Natural killer cell (primary cell): ENCODE measurements at regions not wholly inside any gene's neighbourhood (a gene's known extent, or its start where the extent isn't known, plus 50 kb on each side); places are given as distances from the start of the nearest gene placed in this dataset.

Experiments
- ATAC-seq, 3 donors: fragments of 150-1000 bp in 2 of 3; fragments of 200-7000 bp in 1 of 3; cut with Tn5 transposase; 1 replicate in 1 of 3; 2 replicates in 2 of 3; pipeline ENCODE4 v1.10.0; 2021; ENCODE audit warnings: mild to moderate bottlenecking in 2 of 3, moderate library complexity in 2 of 3
- DNase-seq, 2 donors: peaks; one replicate each; pipeline versions ENCODE4 v3.0.0 to v3.0.0-alpha.2; 2013 to 2021; ENCODE audit warnings: mixed read lengths in 1 of 2
- H3K27ac ChIP-seq: one replicate; pipeline ENCODE4 v1.5.1; 2013; ENCODE audit warnings: mild to moderate bottlenecking, low read length
- H3K27me3 ChIP-seq: one replicate; pipeline ENCODE4 v1.6.1; 2013; ENCODE audit warnings: low read length; ENCODE audit not compliant: control insufficient read depth, insufficient read depth
- H3K36me3 ChIP-seq: one replicate; pipeline ENCODE4 v1.6.1; 2013; ENCODE audit warnings: low read length; ENCODE audit not compliant: control insufficient read depth, insufficient read depth
- H3K4me1 ChIP-seq: one replicate; pipeline ENCODE4 v1.6.1; 2013; ENCODE audit warnings: low read length; ENCODE audit not compliant: control insufficient read depth, insufficient read depth
- H3K4me3 ChIP-seq: one replicate; pipeline ENCODE4 v1.5.1; 2013; ENCODE audit warnings: low read length
- H3K9me3 ChIP-seq: one replicate; pipeline ENCODE4 v1.6.1; 2013; ENCODE audit warnings: low read length; ENCODE audit not compliant: control insufficient read depth, insufficient read depth
- H3K27ac Mint-ChIP-seq, 2 donors: one replicate each; pipeline ENCODE4 v1.8.0; 2022; ENCODE audit warnings: mild to moderate bottlenecking in 2 of 2, mixed read lengths in 2 of 2, moderate library complexity in 1 of 2
- H3K27me3 Mint-ChIP-seq, 2 donors: one replicate each; pipeline ENCODE4 v1.8.0; 2022; ENCODE audit warnings: low read depth in 2 of 2, mixed read lengths in 2 of 2
- H3K36me3 Mint-ChIP-seq: one replicate; pipeline ENCODE4 v1.8.0; 2022; ENCODE audit warnings: mixed read lengths
- H3K4me1 Mint-ChIP-seq, 2 donors: one replicate each; pipeline ENCODE4 v1.8.0; 2022; ENCODE audit warnings: mixed read lengths in 2 of 2
- H3K4me3 Mint-ChIP-seq: one replicate; pipeline ENCODE4 v1.8.0; 2022; ENCODE audit warnings: mild to moderate bottlenecking, moderate library complexity, mixed read lengths
- H3K9me3 Mint-ChIP-seq, 2 donors: one replicate each; pipeline ENCODE4 v1.8.0; 2022; ENCODE audit warnings: mixed read lengths in 2 of 2
- CTCF ChIP-seq: fragments of 200-600 bp; IDR thresholded peaks from one replicate; pipeline ENCODE4 v1.8.0; 2022; ENCODE audit warnings: antibody characterized with exemption
- WGBS: methylation state at CpG from one replicate; pipeline ENCODE4 v1.1.7; 2013; ENCODE audit warnings: missing lambda C conversion rate; ENCODE audit not compliant: insufficient coverage; 5-methylcytosine and 5-hydroxymethylcytosine counted together
- intact Hi-C: fragments of 100-400 bp; cut with micrococcal nuclease; formaldehyde crosslinking; loops from one replicate; pipeline ENCODE4 v1.14.2; 2022

- Histone ChIP-seq H3K27ac (no peak overlapping the region), H3K27me3 (no peaks in the 10 kb centered on the region), H3K9me3 (no peaks in the 10 kb centered on the region), H3K36me3 (no peaks in the 10 kb centered on the region), H3K4me1 (no peaks in the 10 kb centered on the region), H3K4me3 (no peak overlapping the region)
- intact Hi-C loops, result no loop called here
- Mint-ChIP-seq H3K4me3 (no peak overlapping the region), H3K27me3 (no peaks in the 10 kb centered on the region), H3K36me3 (no peaks in the 10 kb centered on the region), H3K27ac (no peak overlapping the region), H3K4me1 (no peaks in the 10 kb centered on the region), H3K9me3 (peaks cover 0 to 2% of the 10 kb centered on the region in 2 donors)
- no peak for DNase-seq
- TF ChIP-seq CTCF, result no peak
- ATAC-seq, result no peak
- 74% methylated on average over 2 of the region's 2 CpGs for WGBS
Measured at GRCh38 chr13:75938811-75939560, 302.9 kb downstream of the LMO7 start.

GRCh38 chr13:75936791-75937190 lies 300.7 kb downstream of the LMO7 start:
- Mint-ChIP-seq H3K9me3 (no peaks in the 10 kb centered on the region), H3K27me3 (no peaks in the 10 kb centered on the region), H3K4me1 (no peaks in the 10 kb centered on the region), H3K4me3 (no peak overlapping the region), H3K36me3 (no peaks in the 10 kb centered on the region), H3K27ac (no peak overlapping the region)
- H3K4me1 ChIP-seq, result no peaks in the 10 kb centered on the region
- H3K27ac ChIP-seq, result no peak overlapping the region
- no peaks in the 10 kb centered on the region for H3K36me3 ChIP-seq
- no peaks in the 10 kb centered on the region for H3K9me3 ChIP-seq
- no peaks in the 10 kb centered on the region for H3K27me3 ChIP-seq
- ATAC-seq (no peak), DNase-seq (no peak)
- 95% methylated on average over 1 of the region's 1 CpG for WGBS
- no peak overlapping the region for H3K4me3 ChIP-seq
- intact Hi-C loops, result no loop called here
- TF ChIP-seq CTCF, result no peak

GRCh38 chr13:75935805-75936204 lies 299.7 kb downstream of the LMO7 start:
- no peaks in the 10 kb centered on the region for H3K4me1 Mint-ChIP-seq
- WGBS, result 100% methylated on average over 2 of the region's 2 CpGs
- peaks cover 0 to 3% of the 10 kb centered on the region in 2 donors for H3K9me3 Mint-ChIP-seq
- no peaks in the 10 kb centered on the region for H3K27me3 Mint-ChIP-seq
- H3K27ac Mint-ChIP-seq, result no peak overlapping the region
- intact Hi-C loops, result no loop called here
- no peaks in the 10 kb centered on the region for H3K9me3 ChIP-seq
- no peak overlapping the region for H3K4me3 Mint-ChIP-seq
- H3K27me3 ChIP-seq, result no peaks in the 10 kb centered on the region
- H3K27ac ChIP-seq, result no peak overlapping the region
- no peaks in the 10 kb centered on the region for H3K4me1 ChIP-seq
- DNase-seq (no peak), ATAC-seq (no peak)
- no peak overlapping the region for H3K4me3 ChIP-seq
- no peak for TF ChIP-seq CTCF
- H3K36me3 ChIP-seq, result no peaks in the 10 kb centered on the region
- H3K36me3 Mint-ChIP-seq, result no peaks in the 10 kb centered on the region

- Histone ChIP-seq H3K27ac (no peak overlapping the region), H3K27me3 (no peaks in the 10 kb centered on the region), H3K4me1 (no peaks in the 10 kb centered on the region), H3K9me3 (no peaks in the 10 kb centered on the region), H3K4me3 (no peak overlapping the region), H3K36me3 (no peaks in the 10 kb centered on the region)
- intact Hi-C loops, result no loop called here
- Mint-ChIP-seq H3K27me3 (no peaks in the 10 kb centered on the region), H3K4me1 (no peaks in the 10 kb centered on the region), H3K27ac (no peak overlapping the region), H3K9me3 (peaks cover 0 to 3% of the 10 kb centered on the region in 2 donors), H3K4me3 (no peak overlapping the region), H3K36me3 (no peaks in the 10 kb centered on the region)
- no CpG with 5 or more reads among the region's 1 CpG for WGBS
- DNase-seq, result no peak
- no peak for TF ChIP-seq CTCF
- no peak for ATAC-seq
Measured at GRCh38 chr13:75934889-75935288, 298.8 kb downstream of the LMO7 start.
